GM12892 (cell line): ENCODE measurements at regions not wholly inside any gene's neighbourhood (a gene's known extent, or its start where the extent isn't known, plus 50 kb on each side); places are given as distances from the start of the nearest gene placed in this dataset.

ENCODE experiments used
- POLR2A ChIP-seq: IDR thresholded peaks from 2 replicates; pipeline ENCODE4 v1.6.1; 2011; ENCODE audit warnings: low read depth, low read length, control low read depth
- POLR2AphosphoS5 ChIP-seq: IDR thresholded peaks from 2 replicates; pipeline ENCODE4 v1.6.1; 2011; ENCODE audit warnings: low read depth, low read length, control low read depth

DNA sequence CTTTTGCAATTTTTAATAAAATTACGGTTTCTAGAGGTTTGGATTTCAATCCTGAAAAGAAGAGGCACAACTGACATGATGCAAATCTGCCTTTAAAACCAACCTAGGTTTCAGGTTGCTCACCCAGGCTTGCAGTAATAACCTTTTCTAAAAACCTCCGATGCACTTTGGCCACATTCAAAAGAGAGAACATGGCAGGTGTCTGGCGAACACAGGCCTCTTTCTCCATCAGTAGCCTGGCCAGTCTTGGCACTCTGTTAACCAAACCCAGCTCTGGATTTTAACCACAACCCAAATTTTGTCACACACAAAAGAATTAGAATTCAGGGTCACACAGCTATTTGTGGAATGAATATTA lies 55.8 kb upstream of the MAFB start:
- no peak for TF ChIP-seq POLR2AphosphoS5
- TF ChIP-seq POLR2A = no peak
